HEK293T (cell line): ENCODE measurements at regions not wholly inside any gene's neighbourhood (a gene's known extent, or its start where the extent isn't known, plus 50 kb on each side); places are given as distances from the start of the nearest gene placed in this dataset.

Experiments
- CTCF ChIA-PET: fragments of 350-600 bp; formaldehyde crosslinking; extraction: SDS; loops from one replicate; lab custom pipeline; 2021; ENCODE audit warnings: antibody characterized with exemption, inconsistent platforms; lab: Yijun Ruan, JAX
- POLR2A ChIA-PET: fragments of 350-600 bp; formaldehyde crosslinking; extraction: SDS; loops from one replicate; lab custom pipeline; 2020; ENCODE audit warnings: antibody characterized with exemption, inconsistent platforms; lab: Yijun Ruan, JAX
- DNase-seq: peaks from one replicate; pipeline ENCODE4 v3.0.0; 2012; ENCODE audit warnings: mixed read lengths; ENCODE audit errors: extremely low spot score
- ARNT ChIP-seq: fragments of 450-650 bp; IDR thresholded peaks from 2 replicates; pipeline ENCODE4 v1.6.1; 2017; ENCODE audit warnings: mild to moderate bottlenecking
- BHLHE40 ChIP-seq: fragments of 450-650 bp; IDR thresholded peaks from 2 replicates; pipeline ENCODE4 v1.6.1; 2016; ENCODE audit warnings: mild to moderate bottlenecking, moderate library complexity, borderline replicate concordance
- CTBP1 ChIP-seq: fragments of 450-650 bp; IDR thresholded peaks from 2 replicates; pipeline ENCODE4 v1.6.1; 2016; ENCODE audit warnings: borderline replicate concordance
- ELF4 ChIP-seq: fragments of 450-650 bp; IDR thresholded peaks from 2 replicates; pipeline ENCODE4 v1.6.1; 2017; ENCODE audit warnings: antibody characterized with exemption
- FOXA1 ChIP-seq: fragments of 450-650 bp; IDR thresholded peaks from 2 replicates; pipeline ENCODE4 v1.6.1; 2016; ENCODE audit warnings: mild to moderate bottlenecking
- FOXK2 ChIP-seq: fragments of 450-650 bp; IDR thresholded peaks from 2 replicates; pipeline ENCODE4 v1.6.1; 2016; ENCODE audit warnings: mild to moderate bottlenecking
- FOXM1 ChIP-seq: fragments of 450-650 bp; IDR thresholded peaks from 2 replicates; pipeline ENCODE4 v1.6.1; 2017; ENCODE audit warnings: mild to moderate bottlenecking, borderline replicate concordance
- HDGF ChIP-seq: fragments of 450-650 bp; IDR thresholded peaks from 2 replicates; pipeline ENCODE4 v1.6.1; 2017; ENCODE audit warnings: antibody characterized with exemption, borderline replicate concordance
- L3MBTL2 ChIP-seq: fragments of 450-650 bp; conservative IDR thresholded peaks from 2 replicates; pipeline ENCODE4 v1.6.1; 2016; ENCODE audit warnings: mild to moderate bottlenecking
- LEF1 ChIP-seq: fragments of 450-650 bp; IDR thresholded peaks from 2 replicates; pipeline ENCODE4 v1.6.1; 2017; ENCODE audit warnings: mild to moderate bottlenecking, borderline replicate concordance
- NFRKB ChIP-seq: fragments of 450-650 bp; IDR thresholded peaks from 2 replicates; pipeline ENCODE4 v1.6.1; 2016; ENCODE audit warnings: mild to moderate bottlenecking, moderate library complexity
- SP1 ChIP-seq: fragments of 450-650 bp; IDR thresholded peaks from 2 replicates; pipeline ENCODE4 v1.6.1; 2017
- SUZ12 ChIP-seq: fragments of 450-650 bp; IDR thresholded peaks from 2 replicates; pipeline ENCODE4 v1.6.1; 2016; ENCODE audit warnings: mild to moderate bottlenecking
- TARDBP ChIP-seq: fragments of 450-650 bp; IDR thresholded peaks from 2 replicates; pipeline ENCODE4 v1.6.1; 2016
- ZNF384 ChIP-seq: fragments of 450-650 bp; IDR thresholded peaks from 2 replicates; pipeline ENCODE4 v1.6.1; 2016
- TF ChIP-seq, protein P1 (sequence below): fragments of 450-650 bp; IDR thresholded peaks from 2 replicates; pipeline ENCODE4 v1.6.1; 2016

DNA sequence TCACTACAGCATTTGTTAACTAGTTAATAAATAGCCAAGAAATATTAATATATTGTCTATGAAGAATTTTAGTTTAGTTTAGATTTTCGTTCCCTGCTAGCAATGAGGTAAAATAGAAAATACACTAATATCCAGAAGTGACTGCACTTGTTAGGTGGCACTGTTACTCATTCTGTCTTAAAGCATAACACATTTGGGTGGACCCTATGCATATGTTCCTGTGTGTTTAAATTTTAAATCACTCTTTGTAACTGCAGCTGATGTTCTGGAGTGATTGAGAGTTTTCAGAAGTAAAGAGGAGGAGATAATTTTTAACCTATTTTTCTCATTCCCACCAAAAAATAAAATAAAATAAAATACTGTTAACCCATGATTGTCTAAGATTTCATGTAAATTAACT lies 73.9 kb upstream of the SOX4 start:
- POLR2A ChIA-PET: no interaction called here
- DNase-seq: no peak
- CTCF ChIA-PET: no interaction called here
- TF ChIP-seq L3MBTL2: no peak
- TF ChIP-seq, protein P1, sequence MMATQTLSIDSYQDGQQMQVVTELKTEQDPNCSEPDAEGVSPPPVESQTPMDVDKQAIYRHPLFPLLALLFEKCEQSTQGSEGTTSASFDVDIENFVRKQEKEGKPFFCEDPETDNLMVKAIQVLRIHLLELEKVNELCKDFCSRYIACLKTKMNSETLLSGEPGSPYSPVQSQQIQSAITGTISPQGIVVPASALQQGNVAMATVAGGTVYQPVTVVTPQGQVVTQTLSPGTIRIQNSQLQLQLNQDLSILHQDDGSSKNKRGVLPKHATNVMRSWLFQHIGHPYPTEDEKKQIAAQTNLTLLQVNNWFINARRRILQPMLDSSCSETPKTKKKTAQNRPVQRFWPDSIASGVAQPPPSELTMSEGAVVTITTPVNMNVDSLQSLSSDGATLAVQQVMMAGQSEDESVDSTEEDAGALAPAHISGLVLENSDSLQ: no peak
- TF ChIP-seq ZNF384: no peak
- TF ChIP-seq LEF1: no peak
- no peak for TF ChIP-seq SP1
- no peak for TF ChIP-seq TARDBP

DNA sequence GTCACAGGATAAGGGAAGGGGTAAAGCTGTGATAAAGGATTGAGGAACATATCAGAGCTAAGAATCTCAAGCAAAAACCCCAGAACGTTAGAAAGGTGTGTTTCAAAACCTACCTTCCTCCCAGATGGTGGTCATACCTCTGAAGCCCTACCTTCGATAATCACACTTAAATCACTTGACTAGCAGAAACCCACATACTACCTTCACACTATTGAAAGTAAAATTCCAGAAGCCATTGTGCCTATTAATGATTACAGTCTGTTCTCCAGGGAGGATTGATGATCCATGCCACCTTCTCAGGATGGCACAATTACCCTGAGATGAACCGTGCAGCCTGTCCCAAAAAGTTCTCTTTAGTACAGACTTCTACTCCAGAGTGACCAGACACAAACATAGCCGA lies 72.3 kb upstream of the SOX4 start:
- DNase-seq: no peak
- TF ChIP-seq LEF1: no peak
- no peak for TF ChIP-seq FOXK2
- TF ChIP-seq HDGF: no peak
- ChIA-PET CTCF (no interaction called here), POLR2A (no interaction called here)

DNA sequence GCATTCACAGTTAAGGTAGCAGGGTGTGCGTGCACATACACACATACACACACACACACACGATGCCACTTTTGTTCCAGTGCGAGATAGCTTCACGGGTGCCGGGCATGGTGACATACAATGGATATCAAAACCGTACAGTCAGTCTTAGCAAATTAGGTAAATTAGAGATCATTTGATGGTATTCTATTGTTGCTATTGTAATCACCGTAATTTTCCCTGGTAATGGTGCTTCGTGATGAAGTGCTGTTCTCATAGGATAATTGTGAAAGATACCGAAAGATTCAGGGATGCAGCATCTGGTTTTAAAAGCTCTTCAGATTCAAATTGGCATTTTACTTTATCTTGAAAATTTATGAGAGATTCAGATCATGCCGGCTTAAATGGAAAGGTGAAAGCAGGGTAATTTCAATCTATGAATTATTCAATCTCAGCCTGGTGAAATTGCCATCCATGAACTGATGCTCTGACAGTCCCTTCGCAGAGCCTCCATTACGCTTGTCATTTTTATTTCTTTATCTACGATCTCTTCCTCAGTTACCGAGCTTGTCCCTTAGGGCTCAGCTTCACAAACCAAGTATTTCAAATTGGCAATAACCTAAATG lies 71.3 kb upstream of the SOX4 start:
- TF ChIP-seq FOXK2: no peak
- TF ChIP-seq FOXM1: no peak
- ChIA-PET POLR2A (interaction anchor here (1.9 kb wide), 1 partner anchor 66 kb away, joined by 5 read pairs; no protein-coding TSS in a partner anchor), CTCF (interaction anchor here (0.5 to 1.6 kb wide), 4 partner anchors 45 to 443 kb away, joined by 3 to 5 read pairs (median 3); no protein-coding TSS in a partner anchor)
- no peak for DNase-seq

DNA sequence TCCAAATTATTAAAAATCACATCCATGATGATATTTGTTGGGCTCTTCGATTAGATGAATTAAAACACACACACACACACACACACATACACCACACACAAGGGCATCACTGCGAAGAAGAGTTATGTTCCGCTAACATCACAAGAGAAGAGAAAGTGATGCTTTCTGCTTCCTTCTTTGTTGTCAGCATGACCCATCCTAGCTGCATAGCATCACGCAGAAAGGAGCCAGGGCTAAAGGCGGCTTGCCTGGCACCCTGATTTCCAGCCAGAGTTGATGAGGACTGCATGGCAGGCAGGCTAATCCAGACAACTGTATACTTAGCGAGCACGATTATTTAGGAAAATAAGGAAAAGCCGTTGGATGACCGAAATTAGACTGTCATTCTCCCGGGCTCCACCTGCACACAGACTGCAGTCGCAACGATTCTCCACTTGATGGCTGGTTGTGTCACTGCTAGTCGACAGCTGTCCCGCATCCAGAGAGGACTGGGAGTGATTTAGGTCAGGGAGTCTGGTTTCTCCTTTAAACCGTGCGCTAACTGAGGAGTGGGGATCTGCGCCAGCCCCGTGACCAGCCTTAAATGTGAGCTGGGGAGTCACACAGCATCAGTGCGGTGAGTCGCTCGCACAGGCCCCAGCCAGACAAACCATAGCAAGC lies 70.6 kb upstream of the SOX4 start:
- ChIA-PET CTCF (interaction anchor here (0.6 to 1.6 kb wide), 6 partner anchors 10 to 444 kb away, joined by 3 to 5 read pairs (median 3); no protein-coding TSS in a partner anchor), POLR2A (interaction anchor here (1.9 kb wide), 1 partner anchor 66 kb away, joined by 5 read pairs; no protein-coding TSS in a partner anchor)
- TF ChIP-seq TARDBP (no peak), FOXA1 (no peak), ELF4 (no peak), LEF1 (no peak), CTBP1 (no peak), BHLHE40 (no peak), ZNF384 (no peak), NFRKB (no peak)
- TF ChIP-seq, protein P1: no peak
- peak; percentile 48 for DNase-seq

DNA sequence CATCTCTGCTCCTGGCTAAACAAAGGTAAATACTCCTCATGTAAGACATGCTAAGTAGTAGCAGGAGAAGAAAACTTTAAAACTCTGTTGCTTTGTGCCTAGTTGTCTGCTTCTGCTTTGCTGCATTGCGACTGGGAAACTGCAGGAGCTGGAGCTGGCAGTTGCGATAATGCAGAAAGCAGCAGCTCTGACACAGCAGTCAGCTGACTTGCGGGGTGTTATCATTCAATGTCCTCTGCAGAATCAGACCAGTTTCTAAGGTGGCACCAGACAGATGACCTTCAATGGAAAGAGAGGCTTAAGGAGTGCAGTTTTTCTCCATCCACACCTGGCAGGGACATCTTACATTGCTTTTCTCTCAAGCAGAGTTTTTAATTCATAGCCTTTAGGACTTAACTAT lies 69.9 kb upstream of the SOX4 start:
- no peak for TF ChIP-seq LEF1
- no peak for TF ChIP-seq ARNT
- TF ChIP-seq BHLHE40: no peak
- no peak for TF ChIP-seq NFRKB
- TF ChIP-seq ELF4: no peak
- CTCF ChIA-PET: interaction anchor here (0.6 to 1.6 kb wide), 4 partner anchors 9 to 65 kb away, joined by 3 to 5 read pairs (median 3); no protein-coding TSS in a partner anchor

DNA sequence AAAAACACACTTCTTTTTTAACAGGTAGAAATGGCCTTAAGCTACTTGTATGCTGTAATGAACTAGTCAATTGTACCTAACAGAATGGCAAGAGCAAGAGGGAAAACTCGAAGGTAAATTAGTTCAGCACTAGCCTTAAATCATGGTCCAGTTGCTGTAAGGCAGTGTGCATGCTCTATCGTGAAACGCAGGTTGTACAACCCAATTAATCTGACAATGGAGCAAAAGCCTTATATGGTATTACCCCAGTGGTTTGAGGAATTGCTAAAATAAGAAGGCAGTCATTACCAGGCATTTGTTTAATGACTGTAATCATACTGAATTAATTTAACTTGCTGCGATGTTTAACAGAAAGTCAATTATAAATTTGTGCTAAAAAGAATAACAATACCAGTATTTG lies 69.3 kb upstream of the SOX4 start:
- DNase-seq: no peak
- TF ChIP-seq FOXM1 (no peak), HDGF (no peak), BHLHE40 (no peak), SP1 (no peak), NFRKB (no peak), TARDBP (no peak)
- ChIA-PET CTCF (interaction anchor here (1.5 kb wide), 1 partner anchor 8 kb away, joined by 5 read pairs; no protein-coding TSS in a partner anchor), POLR2A (no interaction called here)

More for the DNA sequence above, 69.9 kb upstream of the SOX4 start:
- POLR2A ChIA-PET: interaction anchor here (1.9 kb wide), 1 partner anchor 65 kb away, joined by 5 read pairs; no protein-coding TSS in a partner anchor
- no peak for DNase-seq

DNA sequence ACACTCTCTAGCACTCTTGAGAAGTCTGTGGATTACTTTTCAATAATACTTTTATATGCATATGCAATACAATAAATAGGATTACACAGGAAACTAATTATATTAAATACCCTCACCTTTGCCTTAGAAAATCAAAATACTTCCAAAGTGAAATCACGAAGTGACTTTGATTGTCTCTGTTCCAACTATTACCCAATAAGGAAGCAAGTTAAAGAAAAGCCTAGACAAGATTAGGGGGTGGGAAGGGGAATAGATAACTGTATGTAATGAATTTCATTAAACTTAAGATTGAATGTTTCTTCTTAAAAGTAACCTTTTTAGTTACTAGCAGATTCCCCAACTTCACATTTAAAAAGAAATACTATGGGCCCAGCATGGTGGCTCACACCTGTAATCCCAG lies 66.6 kb upstream of the SOX4 start:
- ChIA-PET POLR2A (no interaction called here), CTCF (interaction anchor here (0.7 kb wide), 1 partner anchor 1327 kb away, joined by 3 read pairs; no protein-coding TSS in a partner anchor)
- DNase-seq: no peak
- TF ChIP-seq ELF4 (no peak), SUZ12 (no peak), FOXA1 (no peak), CTBP1 (no peak), TARDBP (no peak), ARNT (no peak), ZNF384 (no peak), SP1 (no peak), NFRKB (no peak), FOXK2 (no peak), HDGF (no peak), LEF1 (no peak)
- TF ChIP-seq, protein P1: no peak
